ENCODE measurements at regions not wholly inside any gene's neighbourhood (a gene's known extent, or its start where the extent isn't known, plus 50 kb on each side); places are given as distances from the start of the nearest gene placed in this dataset.
A peak's percentile ranks its signal among the peaks of the same experiment; 100 is the strongest.

GRCh38 chr16:85173981-85174751, 61.9 kb upstream of the CIBAR2 start:
- peak; percentile 74 to 77 for DNase-seq (ENCODE audit: low read depth in 2 of 2)

- no peak for DNase-seq (ENCODE audit: low read depth in 2 of 2)
These were observed 62.8 kb upstream of the CIBAR2 start for GRCh38 chr16:85174871-85175723.

GRCh38 chr16:85175724-85176233, 63.5 kb upstream of the CIBAR2 start:
- no peak for DNase-seq (ENCODE audit: low read depth in 2 of 2)

GRCh38 chr16:85176541-85177447, 64.5 kb upstream of the CIBAR2 start:
- no peak for DNase-seq (ENCODE audit: low read depth in 2 of 2)

- DNase-seq (ENCODE audit: low read depth in 2 of 2): no peak
These were observed 65.2 kb upstream of the CIBAR2 start for GRCh38 chr16:85177448-85177846.

GRCh38 chr16:85178006-85178591, 65.8 kb upstream of the CIBAR2 start:
- DNase-seq (ENCODE audit: low read depth in 2 of 2): no peak

- no peak for DNase-seq (ENCODE audit: low read depth in 2 of 2)
These were observed 66.3 kb upstream of the CIBAR2 start for GRCh38 chr16:85178596-85178995.

GRCh38 chr16:85179344-85180046, 67.2 kb upstream of the CIBAR2 start:
- no peak for DNase-seq (ENCODE audit: low read depth in 2 of 2)

GRCh38 chr16:85180047-85180826, 68.0 kb upstream of the CIBAR2 start:
- no peak for DNase-seq (ENCODE audit: low read depth in 2 of 2)

- DNase-seq (ENCODE audit: low read depth in 2 of 2): no peak
These were observed 68.8 kb upstream of the CIBAR2 start for GRCh38 chr16:85180827-85181738.

- no peak for DNase-seq (ENCODE audit: low read depth in 2 of 2)
These were observed 69.5 kb upstream of the CIBAR2 start for GRCh38 chr16:85181739-85182129.

- DNase-seq (ENCODE audit: low read depth in 2 of 2): no peak
These were observed 70.0 kb upstream of the CIBAR2 start for GRCh38 chr16:85182286-85182685.

- DNase-seq (ENCODE audit: low read depth in 2 of 2): no peak
These were observed 70.5 kb upstream of the CIBAR2 start for GRCh38 chr16:85182774-85183173.

GRCh38 chr16:85183564-85183963, 71.3 kb upstream of the CIBAR2 start:
- DNase-seq (ENCODE audit: low read depth in 2 of 2): no peak

GRCh38 chr16:85184404-85184803, 72.1 kb upstream of the CIBAR2 start:
- DNase-seq (ENCODE audit: low read depth in 2 of 2): no peak

- DNase-seq (ENCODE audit: low read depth in 2 of 2): no peak
These were observed 73.2 kb upstream of the CIBAR2 start for GRCh38 chr16:85185303-85186100.

GRCh38 chr16:85187002-85187401, 74.7 kb upstream of the CIBAR2 start:
- DNase-seq (ENCODE audit: low read depth in 2 of 2): no peak

- no peak for DNase-seq (ENCODE audit: low read depth in 2 of 2)
These were observed 75.2 kb upstream of the CIBAR2 start for GRCh38 chr16:85187447-85187846.

All from fibroblast of skin of left biceps (primary cell).